ENCODE measurements at regions not wholly inside any gene's neighbourhood (a gene's known extent, or its start where the extent isn't known, plus 50 kb on each side); places are given as distances from the start of the nearest gene placed in this dataset.

- Histone ChIP-seq H3K4me1 (no peaks in the 10 kb centered on the region), H3K4me3 (no peak overlapping the region), H3K9me3 (peaks cover 0 to 4% of the 10 kb centered on the region in 2 donors), H3K36me3 (no peaks in the 10 kb centered on the region), H3K27ac (no peak overlapping the region), H3K27me3 (no peaks in the 10 kb centered on the region)
- DNase-seq (ENCODE audit: low spot score): no peak
- TF ChIP-seq CTCF (IDR thresholded peaks at IDR 0.05): no peak
These were observed 547.7 kb upstream of the KLF12 start for GRCh38 chr13:74681891-74682290.

GRCh38 chr13:74678308-74678965, 544.2 kb upstream of the KLF12 start:
- H3K27me3 ChIP-seq: no peaks in the 10 kb centered on the region
- no peak overlapping the region for H3K27ac ChIP-seq
- no peaks in the 10 kb centered on the region for H3K4me1 ChIP-seq
- no peaks in the 10 kb centered on the region for H3K9me3 ChIP-seq
- H3K36me3 ChIP-seq: no peaks in the 10 kb centered on the region
- DNase-seq (ENCODE audit: low spot score): no peak
- no peak overlapping the region for H3K4me3 ChIP-seq
- TF ChIP-seq CTCF (IDR thresholded peaks at IDR 0.05): no peak

GRCh38 chr13:74675972-74676371, 541.8 kb upstream of the KLF12 start:
- Histone ChIP-seq H3K4me1 (no peaks in the 10 kb centered on the region), H3K27me3 (no peaks in the 10 kb centered on the region), H3K9me3 (peaks cover 0 to 5% of the 10 kb centered on the region in 2 donors), H3K36me3 (no peaks in the 10 kb centered on the region), H3K27ac (no peak overlapping the region), H3K4me3 (no peak overlapping the region)
- no peak for DNase-seq (ENCODE audit: low spot score)
- TF ChIP-seq CTCF (IDR thresholded peaks at IDR 0.05): no peak

GRCh38 chr13:74675182-74675581, 541.0 kb upstream of the KLF12 start:
- H3K4me1 ChIP-seq: no peaks in the 10 kb centered on the region
- no peaks in the 10 kb centered on the region for H3K27me3 ChIP-seq
- no peaks in the 10 kb centered on the region for H3K36me3 ChIP-seq
- no peak overlapping the region for H3K27ac ChIP-seq
- DNase-seq (ENCODE audit: low spot score): no peak
- peaks cover 0 to 5% of the 10 kb centered on the region in 2 donors for H3K9me3 ChIP-seq
- TF ChIP-seq CTCF (IDR thresholded peaks at IDR 0.05): no peak
- H3K4me3 ChIP-seq: no peak overlapping the region

GRCh38 chr13:74674720-74675119, 540.5 kb upstream of the KLF12 start:
- no peak overlapping the region for H3K27ac ChIP-seq
- H3K4me1 ChIP-seq: no peaks in the 10 kb centered on the region
- TF ChIP-seq CTCF (IDR thresholded peaks at IDR 0.05): no peak
- DNase-seq (ENCODE audit: low spot score): no peak
- H3K9me3 ChIP-seq: peaks cover 0 to 5% of the 10 kb centered on the region in 2 donors
- H3K27me3 ChIP-seq: no peaks in the 10 kb centered on the region
- H3K4me3 ChIP-seq: no peak overlapping the region
- H3K36me3 ChIP-seq: no peaks in the 10 kb centered on the region

GRCh38 chr13:74669149-74669548, 534.9 kb upstream of the KLF12 start:
- no peak for TF ChIP-seq CTCF (IDR thresholded peaks at IDR 0.05)
- DNase-seq (ENCODE audit: low spot score): no peak
- H3K4me1 ChIP-seq: no peaks in the 10 kb centered on the region
- H3K36me3 ChIP-seq: no peaks in the 10 kb centered on the region
- H3K27ac ChIP-seq: no peak overlapping the region
- H3K4me3 ChIP-seq: no peak overlapping the region
- H3K9me3 ChIP-seq: peaks cover 0 to 5% of the 10 kb centered on the region in 2 donors
- no peaks in the 10 kb centered on the region for H3K27me3 ChIP-seq
